CD14-positive monocyte (primary cell): ENCODE measurements at regions not wholly inside any gene's neighbourhood (a gene's known extent, or its start where the extent isn't known, plus 50 kb on each side); places are given as distances from the start of the nearest gene placed in this dataset.

Experiments
- DNase-seq, 3 donors: peaks; one replicate each; pipeline ENCODE4 v3.0.0-alpha.2; 2011 to 2022
- H2AFZ ChIP-seq: 2 replicates; pipeline ENCODE4 v1.6.0; 2012; ENCODE audit warnings: mild to moderate bottlenecking, low read depth, low read length, inconsistent platforms; ENCODE audit not compliant: insufficient read depth, poor library complexity, severe bottlenecking
- H3K27ac ChIP-seq, 2 donors: 1 replicate in 1 of 2; 2 replicates in 1 of 2; pipeline ENCODE4 v1.5.1; 2012 to 2013; ENCODE audit warnings: low read length in 2 of 2, control low read depth in 1 of 2, inconsistent platforms in 1 of 2, low read depth in 1 of 2, mild to moderate bottlenecking in 1 of 2
- H3K27me3 ChIP-seq, 2 donors: one replicate each; pipeline versions ENCODE4 v1.6.0 to v1.6.1; 2011 to 2013; ENCODE audit warnings: low read length in 2 of 2; ENCODE audit not compliant: control insufficient read depth in 2 of 2, insufficient read depth in 2 of 2
- H3K36me3 ChIP-seq, 2 donors: replicated peaks in 1 of 2; 1 replicate in 1 of 2; 2 replicates in 1 of 2; pipeline versions ENCODE4 v1.5.1 to v1.6.1; 2012 to 2013; ENCODE audit warnings: low read length in 2 of 2, control low read depth in 1 of 2, inconsistent platforms in 1 of 2, mild to moderate bottlenecking in 1 of 2; ENCODE audit not compliant: insufficient read depth in 2 of 2, control insufficient read depth in 1 of 2
- H3K4me1 ChIP-seq, 2 donors: 1 replicate in 1 of 2; 2 replicates in 1 of 2; pipeline versions ENCODE4 v1.5.1 to v1.6.1; 2012 to 2013; ENCODE audit warnings: low read length in 2 of 2, control low read depth in 1 of 2, inconsistent platforms in 1 of 2, mild to moderate bottlenecking in 1 of 2, moderate library complexity in 1 of 2; ENCODE audit not compliant: insufficient read depth in 2 of 2, control insufficient read depth in 1 of 2
- H3K4me2 ChIP-seq: replicated peaks from 2 replicates; pipeline ENCODE3; 2012; ENCODE audit warnings: low read length, moderate library complexity, mild to moderate bottlenecking; ENCODE audit not compliant: poor library complexity, severe bottlenecking; ENCODE audit errors: extremely low read depth
- H3K4me3 ChIP-seq, 3 experiments: fragments of 200-600 bp in 1 of 3; sonication (generic) in 1 of 3; replicated peaks in 1 of 3; 1 replicate in 2 of 3; 2 replicates in 1 of 3; pipeline ENCODE4 v1.5.1; 2011 to 2013; ENCODE audit warnings: low read length in 3 of 3, mild to moderate bottlenecking in 3 of 3, control low read depth in 2 of 3, low read depth in 2 of 3, inconsistent platforms in 1 of 3, moderate library complexity in 1 of 3
- H3K79me2 ChIP-seq: 2 replicates; pipeline ENCODE4 v1.6.0; 2012; ENCODE audit warnings: mild to moderate bottlenecking, control low read depth, inconsistent platforms, low read length, moderate library complexity; ENCODE audit not compliant: insufficient read depth
- H3K9ac ChIP-seq: 2 replicates; pipeline ENCODE4 v1.6.0; 2017; ENCODE audit warnings: low read length, mild to moderate bottlenecking; ENCODE audit not compliant: insufficient read depth, poor library complexity, severe bottlenecking
- H3K9me3 ChIP-seq, 2 donors: replicated peaks in 1 of 2; 1 replicate in 1 of 2; 2 replicates in 1 of 2; pipeline versions ENCODE4 v1.5.1 to v1.6.1; 2012 to 2013; ENCODE audit warnings: low read length in 2 of 2, control low read depth in 1 of 2; ENCODE audit not compliant: control insufficient read depth in 1 of 2, insufficient read depth in 1 of 2
- H4K20me1 ChIP-seq: 2 replicates; pipeline ENCODE4 v1.6.0; 2012; ENCODE audit warnings: mild to moderate bottlenecking, low read length, control low read depth, moderate library complexity; ENCODE audit not compliant: insufficient read depth
- H3K27ac Mint-ChIP-seq, 7 donors: one replicate each; pipeline ENCODE4 v1.8.0; 2020; ENCODE audit warnings: mild to moderate bottlenecking in 7 of 7, mixed read lengths in 7 of 7, moderate library complexity in 6 of 7, inconsistent platforms in 2 of 7
- H3K27me3 Mint-ChIP-seq, 3 donors: one replicate each; pipeline ENCODE4 v1.8.0; 2021 to 2022; ENCODE audit warnings: low read depth in 3 of 3, mild to moderate bottlenecking in 3 of 3, mixed read lengths in 3 of 3, moderate library complexity in 3 of 3, inconsistent platforms in 1 of 3
- H3K36me3 Mint-ChIP-seq, 2 donors: one replicate each; pipeline ENCODE4 v1.8.0; 2020; ENCODE audit warnings: mixed read lengths in 2 of 2, inconsistent platforms in 1 of 2, mild to moderate bottlenecking in 1 of 2
- H3K4me1 Mint-ChIP-seq: one replicate; pipeline ENCODE4 v1.8.0; 2020; ENCODE audit warnings: mild to moderate bottlenecking, mixed read lengths
- H3K4me3 Mint-ChIP-seq, 2 donors: one replicate each; pipeline ENCODE4 v1.8.0; 2020; ENCODE audit warnings: mild to moderate bottlenecking in 2 of 2, mixed read lengths in 2 of 2, moderate library complexity in 1 of 2
- H3K9me3 Mint-ChIP-seq, 7 donors: one replicate each; pipeline ENCODE4 v1.8.0; 2020 to 2022; ENCODE audit warnings: mixed read lengths in 7 of 7, mild to moderate bottlenecking in 6 of 7, moderate library complexity in 6 of 7, inconsistent platforms in 2 of 7
- WGBS: methylation state at CpG from one replicate; pipeline ENCODE4 v1.1.5; 2013; ENCODE audit warnings: missing lambda C conversion rate; ENCODE audit not compliant: insufficient coverage; 5-methylcytosine and 5-hydroxymethylcytosine counted together
- intact Hi-C, 2 donors: fragments of 100-400 bp; cut with micrococcal nuclease; formaldehyde crosslinking; loops; one replicate each; pipeline versions ENCODE4 v1.15.0 to v1.15.1; 2023
- TF ChIP-seq, protein P1 (sequence below): fragments of 200-600 bp; IDR thresholded peaks from one replicate; pipeline ENCODE4 v1.8.0; 2022; ENCODE audit warnings: antibody characterized with exemption, mild to moderate bottlenecking

DNA sequence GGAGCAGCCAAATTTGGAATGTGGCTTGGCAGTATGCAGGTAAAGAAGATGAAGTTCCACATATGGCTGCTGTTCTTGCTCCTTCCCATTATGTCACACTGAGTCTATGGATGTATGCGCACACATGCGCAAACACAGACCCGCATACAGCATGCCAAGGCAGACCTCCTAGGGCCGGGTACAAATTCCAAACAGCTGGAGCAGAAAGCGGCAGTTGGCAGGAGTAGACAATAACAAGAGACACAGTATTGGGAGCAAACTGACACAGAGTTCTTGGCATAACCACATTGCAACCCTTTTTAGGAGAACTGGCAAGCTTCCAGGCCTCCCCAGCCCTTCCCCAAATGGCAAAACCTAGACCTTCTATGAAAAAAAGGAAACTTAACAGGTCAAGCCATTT, 268.9 kb downstream of the SP3 start:
- Histone ChIP-seq H3K79me2 (no peaks in the 10 kb centered on the region), H3K9me3 (no peaks in the 10 kb centered on the region), H3K4me2 (no peak overlapping the region), H4K20me1 (no peaks in the 10 kb centered on the region), H2AFZ (no peak overlapping the region), H3K4me1 (no peaks in the 10 kb centered on the region), H3K27me3 (no peaks in the 10 kb centered on the region), H3K36me3 (no peaks in the 10 kb centered on the region), H3K9ac (no peak overlapping the region), H3K27ac (no peak overlapping the region), H3K4me3 (no peak overlapping the region)
- H3K27ac Mint-ChIP-seq: no peak overlapping the region
- H3K36me3 Mint-ChIP-seq: no peaks in the 10 kb centered on the region
- H3K27me3 Mint-ChIP-seq: peaks cover 0 to 2% (median 1%) of the 10 kb centered on the region in 3 donors
- intact Hi-C loops: no loop called here
- H3K9me3 Mint-ChIP-seq: peaks cover 0 to 11% (median 0%) of the 10 kb centered on the region in 7 donors
- TF ChIP-seq, protein P1, sequence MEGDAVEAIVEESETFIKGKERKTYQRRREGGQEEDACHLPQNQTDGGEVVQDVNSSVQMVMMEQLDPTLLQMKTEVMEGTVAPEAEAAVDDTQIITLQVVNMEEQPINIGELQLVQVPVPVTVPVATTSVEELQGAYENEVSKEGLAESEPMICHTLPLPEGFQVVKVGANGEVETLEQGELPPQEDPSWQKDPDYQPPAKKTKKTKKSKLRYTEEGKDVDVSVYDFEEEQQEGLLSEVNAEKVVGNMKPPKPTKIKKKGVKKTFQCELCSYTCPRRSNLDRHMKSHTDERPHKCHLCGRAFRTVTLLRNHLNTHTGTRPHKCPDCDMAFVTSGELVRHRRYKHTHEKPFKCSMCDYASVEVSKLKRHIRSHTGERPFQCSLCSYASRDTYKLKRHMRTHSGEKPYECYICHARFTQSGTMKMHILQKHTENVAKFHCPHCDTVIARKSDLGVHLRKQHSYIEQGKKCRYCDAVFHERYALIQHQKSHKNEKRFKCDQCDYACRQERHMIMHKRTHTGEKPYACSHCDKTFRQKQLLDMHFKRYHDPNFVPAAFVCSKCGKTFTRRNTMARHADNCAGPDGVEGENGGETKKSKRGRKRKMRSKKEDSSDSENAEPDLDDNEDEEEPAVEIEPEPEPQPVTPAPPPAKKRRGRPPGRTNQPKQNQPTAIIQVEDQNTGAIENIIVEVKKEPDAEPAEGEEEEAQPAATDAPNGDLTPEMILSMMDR: no peak
- no peak for DNase-seq
- 94% methylated on average over 3 of the region's 5 CpGs for WGBS
- H3K4me1 Mint-ChIP-seq: no peaks in the 10 kb centered on the region
- no peak overlapping the region for H3K4me3 Mint-ChIP-seq

DNA sequence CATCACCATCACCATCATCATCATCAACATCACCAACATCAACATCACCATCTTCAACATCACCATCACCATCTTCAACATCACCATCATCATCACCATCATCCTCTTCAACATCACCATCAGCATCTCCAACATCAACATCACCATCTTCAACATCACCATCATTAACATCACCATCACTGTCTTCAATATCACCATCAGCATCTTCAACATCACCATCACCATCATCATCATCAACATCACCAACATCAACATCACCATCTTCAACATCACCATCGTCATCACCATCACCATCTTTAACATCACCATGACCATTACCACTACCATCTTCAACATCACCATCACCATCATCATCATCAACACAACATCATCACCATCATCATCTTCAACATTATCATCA, 267.2 kb downstream of the SP3 start:
- no peaks in the 10 kb centered on the region for H3K4me1 ChIP-seq
- H3K4me3 Mint-ChIP-seq: no peak overlapping the region
- no peaks in the 10 kb centered on the region for H3K36me3 ChIP-seq
- H3K36me3 Mint-ChIP-seq: no peaks in the 10 kb centered on the region
- H3K27ac ChIP-seq: no peak overlapping the region
- no peaks in the 10 kb centered on the region for H4K20me1 ChIP-seq
- H3K9ac ChIP-seq: no peak overlapping the region
- H3K4me2 ChIP-seq: no peak overlapping the region
- no peaks in the 10 kb centered on the region for H3K4me1 Mint-ChIP-seq
- peaks cover 0 to 2% (median 1%) of the 10 kb centered on the region in 3 donors for H3K27me3 Mint-ChIP-seq
- no peaks in the 10 kb centered on the region for H3K9me3 ChIP-seq
- peaks cover 0 to 11% (median 0%) of the 10 kb centered on the region in 7 donors for H3K9me3 Mint-ChIP-seq
- H3K27me3 ChIP-seq: no peaks in the 10 kb centered on the region
- no peak overlapping the region for H2AFZ ChIP-seq
- no peak overlapping the region for H3K4me3 ChIP-seq
- no peak overlapping the region for H3K27ac Mint-ChIP-seq
- no peaks in the 10 kb centered on the region for H3K79me2 ChIP-seq
- intact Hi-C loops: no loop called here
- WGBS: 91% methylated on average over 1 of the region's 1 CpG
- TF ChIP-seq, protein P1: no peak
- no peak for DNase-seq
